DMS153 treated with DMSO at 0.1 percent for 48 hours (cell line): ENCODE measurements at regions not wholly inside any gene's neighbourhood (a gene's known extent, or its start where the extent isn't known, plus 50 kb on each side); places are given as distances from the start of the nearest gene placed in this dataset.
"Not testable (repeated sequence)": the region's sequence is repeated elsewhere in the genome, so short reads cannot be mapped to it uniquely, and the experiment has no call there.

Experiments
- DNase-seq: peaks from one replicate; lab custom pipeline; 2025; ENCODE audit not compliant: unreplicated experiment; lab: John Stamatoyannopoulos, UW

DNA sequence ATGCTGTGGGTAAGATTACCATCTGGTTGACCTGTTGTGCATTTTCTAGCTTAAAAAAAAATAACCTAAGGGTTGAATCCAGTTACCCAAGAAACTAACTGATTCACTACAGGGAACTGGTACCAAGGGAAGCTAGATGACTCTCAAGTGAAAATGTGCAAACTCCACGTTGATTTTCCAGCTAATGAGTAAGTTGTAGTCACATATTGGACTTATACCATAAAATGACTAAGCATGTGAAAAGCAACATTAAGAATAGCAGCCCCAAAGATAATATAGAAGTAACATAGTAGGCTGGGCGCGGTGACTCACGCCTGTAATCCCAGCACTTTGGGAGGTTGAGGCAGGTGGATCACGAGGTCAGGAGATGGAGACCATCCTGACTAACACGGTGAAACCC lies 270.9 kb downstream of the SPRY1 start:
- DNase-seq: no peak

GRCh38 chr4:123667991-123668390 lies 271.4 kb downstream of the SPRY1 start:
- DNase-seq: no peak

DNA sequence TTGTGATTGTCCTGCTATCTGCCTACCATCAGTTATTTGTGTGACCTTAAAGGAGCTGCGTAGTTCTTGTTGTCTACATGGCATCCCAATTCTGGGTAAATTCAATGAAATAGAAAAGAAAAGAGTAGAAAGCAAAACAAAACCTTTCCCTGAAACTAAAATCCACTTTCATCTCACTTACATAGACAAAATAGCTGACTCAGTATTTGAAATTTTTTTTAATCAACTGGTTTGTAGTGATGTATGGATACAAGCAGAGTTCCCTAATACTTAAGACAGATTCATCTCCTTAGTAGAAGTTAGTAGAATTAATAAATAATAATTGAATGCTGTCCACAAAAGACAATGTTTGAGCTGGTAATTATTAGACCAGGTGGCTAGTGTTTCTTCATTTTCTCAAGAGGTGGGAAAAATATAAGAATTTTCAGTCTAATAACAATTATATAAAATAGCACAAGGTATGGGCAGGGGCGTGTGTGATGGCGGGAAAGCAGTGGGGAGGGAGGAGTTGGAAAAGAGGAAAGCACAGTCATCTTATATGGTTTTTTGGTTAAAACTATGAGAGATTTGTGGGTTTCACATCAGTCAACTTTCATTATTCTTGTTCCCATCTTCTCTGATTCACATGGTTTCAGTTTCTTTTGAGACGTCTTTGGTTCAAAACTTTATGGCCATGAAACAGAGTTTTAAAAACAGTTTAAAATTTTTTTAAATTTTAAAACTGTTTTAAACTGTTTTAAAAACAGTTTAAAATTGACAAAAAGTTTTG lies 275.2 kb downstream of the SPRY1 start:
- no peak for DNase-seq

DNA sequence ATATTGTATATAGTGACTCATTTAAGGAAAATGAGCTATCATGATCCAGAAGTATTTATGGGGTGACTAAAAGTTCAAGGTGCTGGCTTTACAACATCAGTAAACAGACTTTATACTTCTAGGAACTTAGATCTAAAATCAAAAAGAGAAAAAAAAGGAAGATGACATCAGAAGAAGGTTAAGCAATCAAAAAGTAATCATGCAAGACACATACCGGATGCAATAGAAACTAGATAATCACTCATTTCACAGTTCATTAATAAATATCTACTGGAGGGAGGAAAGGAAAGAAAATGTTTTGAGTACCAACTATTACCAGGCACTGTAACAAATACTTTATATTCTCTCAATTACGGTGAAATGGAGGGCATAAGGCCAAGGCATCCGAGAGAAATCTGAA lies 276.4 kb downstream of the SPRY1 start:
- no peak for DNase-seq

- no peak for DNase-seq
These were observed 277.4 kb downstream of the SPRY1 start for GRCh38 chr4:123673971-123674370.

DNA sequence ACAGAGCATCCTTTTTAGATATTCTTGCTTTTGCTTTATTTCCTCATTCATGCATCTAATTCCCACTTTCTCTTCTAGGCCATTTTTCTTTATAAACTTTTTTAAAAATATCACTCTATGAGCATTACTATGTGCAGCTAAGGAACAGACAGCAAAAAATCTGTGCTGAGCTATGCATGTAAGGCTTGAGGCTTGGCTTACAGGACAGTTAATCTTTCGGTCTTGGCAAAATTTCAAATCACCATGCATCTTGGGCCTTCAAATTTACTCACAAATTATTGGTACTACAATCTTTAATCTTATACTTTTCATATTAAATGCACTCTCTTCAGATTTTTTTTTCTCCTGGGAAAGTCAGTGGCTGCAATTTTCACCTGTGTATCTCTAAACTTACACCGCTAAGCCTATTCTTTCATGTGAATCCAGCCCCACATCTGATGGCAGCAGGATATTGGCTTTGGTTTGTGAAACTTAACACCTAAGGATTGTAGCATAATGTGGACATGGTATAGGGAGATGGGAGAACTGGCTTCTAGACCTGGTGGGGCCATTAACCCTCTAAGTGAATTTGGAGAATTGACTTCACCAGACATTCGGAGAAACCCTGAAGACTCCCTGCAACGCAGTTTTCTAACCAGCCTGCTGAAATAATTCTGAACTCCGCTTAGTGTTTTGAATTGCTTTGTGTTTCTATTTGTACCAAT lies 278.3 kb downstream of the SPRY1 start:
- DNase-seq: no peak

DNA sequence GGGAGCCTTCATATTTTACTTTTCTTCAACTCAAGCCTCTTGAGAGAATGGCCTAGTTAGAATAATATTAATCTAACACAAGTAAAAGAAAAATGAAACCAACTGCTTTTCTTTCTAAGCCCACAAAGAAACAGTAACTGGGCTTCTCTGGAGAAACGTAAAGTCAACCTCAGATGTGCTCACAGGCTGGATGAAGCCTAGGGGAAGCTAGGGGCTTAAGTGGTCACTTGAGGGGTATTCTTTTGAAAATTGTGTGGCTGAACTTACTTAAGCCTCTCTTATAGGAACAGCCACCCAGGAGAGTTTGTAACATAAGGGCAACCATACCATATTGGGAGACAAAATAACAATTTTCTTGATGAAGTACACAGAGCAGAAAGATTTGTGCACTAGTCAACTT lies 279.0 kb downstream of the SPRY1 start:
- DNase-seq: no peak

DNA sequence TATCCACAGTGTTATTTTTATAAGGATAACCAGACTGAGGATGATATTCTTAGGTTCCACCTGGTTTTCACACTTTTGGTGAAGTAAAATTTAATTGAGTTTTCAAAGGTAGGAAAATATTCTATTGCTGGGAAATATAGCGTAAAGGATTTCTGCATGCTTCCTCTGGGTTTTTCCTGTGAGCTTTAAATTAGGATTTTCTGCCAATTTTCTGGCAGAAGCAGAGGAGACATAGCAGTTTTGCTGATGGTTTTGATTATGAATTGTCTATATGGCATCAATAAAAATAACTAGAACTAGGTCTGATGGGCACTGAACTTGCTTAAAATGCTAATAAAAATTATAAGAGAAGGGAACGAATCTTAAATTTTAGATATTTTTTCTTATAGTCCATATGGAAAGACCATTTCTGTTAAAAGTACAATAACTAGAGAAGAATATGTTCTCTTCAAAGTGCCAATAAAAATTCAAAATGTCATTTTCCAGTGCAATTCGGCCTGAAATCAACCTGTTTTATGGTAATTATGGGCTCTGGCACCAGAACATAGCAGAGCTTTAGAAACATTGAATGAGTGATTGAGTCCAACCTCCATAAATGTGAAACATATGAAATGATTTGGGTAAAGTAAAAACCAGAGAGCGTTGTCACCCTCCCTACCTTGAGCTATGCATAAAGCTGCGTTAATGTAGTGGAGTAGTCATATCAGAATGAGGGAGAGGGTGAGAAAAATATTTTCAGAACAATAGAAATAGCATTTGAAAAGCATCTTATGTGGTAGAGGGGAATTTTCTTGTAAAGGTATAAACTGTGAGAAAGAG lies 279.7 kb downstream of the SPRY1 start:
- DNase-seq: no peak

GRCh38 chr4:123676890-123677229 lies 280.3 kb downstream of the SPRY1 start:
- DNase-seq: no peak

DNA sequence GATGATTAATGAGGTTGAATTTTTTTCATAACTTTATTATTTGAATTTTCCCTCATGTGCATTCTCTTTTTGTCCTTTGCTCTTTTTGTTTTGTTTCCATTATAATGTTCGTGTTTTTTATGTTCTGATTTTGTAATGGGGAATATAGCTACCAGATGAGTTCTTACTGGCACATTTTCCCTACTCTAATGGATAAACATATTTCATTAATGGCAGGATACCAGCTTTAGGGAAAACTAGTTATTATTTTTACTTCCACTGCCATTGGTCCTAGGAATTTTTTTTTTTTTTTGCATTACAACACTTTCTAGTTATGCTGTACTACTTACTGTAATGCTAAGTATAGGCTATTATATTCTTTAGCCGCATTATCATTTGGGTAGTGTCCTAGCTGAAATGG lies 286.3 kb downstream of the SPRY1 start:
- DNase-seq: no peak

DNA sequence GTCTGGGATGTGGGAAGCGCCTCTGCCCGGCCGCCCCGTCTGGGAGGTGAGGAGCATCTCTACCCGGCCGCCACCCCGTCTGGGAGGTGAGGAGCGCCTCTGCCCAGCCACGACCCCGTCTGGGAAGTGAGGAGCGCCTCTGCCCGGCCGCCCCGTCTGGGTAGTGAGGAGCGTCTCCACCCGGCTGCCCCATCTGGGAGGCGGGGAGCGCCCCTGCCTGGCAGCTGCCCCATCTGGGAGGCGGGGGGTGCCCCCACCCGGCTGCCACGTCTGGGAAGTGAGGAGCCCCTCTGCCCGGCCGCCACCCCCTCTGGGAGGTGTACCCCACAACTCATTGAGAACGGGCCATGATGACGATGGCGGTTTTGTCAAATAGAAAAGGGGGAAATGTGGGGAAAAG lies 288.3 kb downstream of the SPRY1 start:
- DNase-seq: not testable (repeated sequence)

GRCh38 chr4:123695531-123695930 lies 298.9 kb downstream of the SPRY1 start:
- DNase-seq: not testable (repeated sequence)

DNA sequence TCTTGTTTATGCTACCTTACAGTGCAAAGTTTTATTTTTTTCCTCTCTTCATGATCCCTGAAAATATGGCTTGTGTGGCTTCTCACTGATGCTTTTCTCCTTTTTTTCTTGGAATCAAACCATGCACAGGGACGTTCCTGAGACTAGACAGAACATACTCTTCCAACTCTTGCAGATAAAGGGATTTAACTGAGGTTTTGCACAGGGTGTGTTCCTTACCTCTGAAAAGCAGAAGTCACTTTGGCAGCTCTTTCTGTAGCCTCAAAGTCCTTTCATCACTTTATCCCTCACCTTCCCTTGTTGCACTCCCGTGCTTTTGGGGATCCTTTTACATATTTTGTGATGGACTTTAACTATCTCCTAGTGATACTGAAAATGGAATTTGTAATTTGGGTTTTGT lies 300.1 kb downstream of the SPRY1 start:
- no peak for DNase-seq

DNA sequence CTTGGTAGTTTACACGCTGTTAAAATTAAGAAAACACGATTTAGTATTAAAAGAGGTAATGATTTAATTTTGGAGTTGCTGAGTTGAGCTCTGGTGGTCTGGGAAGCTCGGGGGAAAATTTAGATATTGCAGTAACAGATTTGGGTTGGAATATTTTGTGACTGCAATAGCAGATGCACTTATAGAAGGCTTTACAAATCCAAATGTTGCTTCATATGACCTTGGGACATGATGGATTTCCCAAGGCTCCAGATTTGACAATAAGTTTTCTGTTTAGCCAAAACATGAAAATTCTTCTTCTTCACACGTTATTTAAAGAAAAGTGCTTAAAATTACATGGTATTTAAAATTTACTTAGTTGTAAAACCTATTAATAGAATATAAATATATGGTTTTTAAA lies 302.0 kb downstream of the SPRY1 start:
- DNase-seq: no peak

- no peak for DNase-seq
These were observed 303.5 kb downstream of the SPRY1 start for GRCh38 chr4:123699880-123700771.

DNA sequence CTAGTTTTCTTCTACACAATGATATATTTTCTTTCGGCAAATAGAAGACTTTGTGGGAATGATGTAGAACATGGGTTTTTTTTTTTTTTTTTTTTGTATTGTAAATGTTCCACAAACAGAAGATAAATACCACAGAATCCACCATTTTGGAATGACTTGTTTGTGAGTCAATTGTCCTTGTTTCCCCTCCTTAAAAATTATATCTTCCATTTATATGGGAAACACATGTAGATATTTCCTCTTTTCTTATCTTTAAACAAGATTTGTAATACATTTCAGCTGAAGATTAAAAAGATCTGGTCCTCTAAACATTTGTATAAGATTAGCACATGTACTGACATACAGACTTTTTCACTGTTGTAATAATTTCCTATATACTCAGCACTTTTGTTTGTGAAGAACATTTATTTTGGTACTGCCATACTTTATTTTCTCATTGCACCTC lies 304.6 kb downstream of the SPRY1 start:
- no peak for DNase-seq

DNA sequence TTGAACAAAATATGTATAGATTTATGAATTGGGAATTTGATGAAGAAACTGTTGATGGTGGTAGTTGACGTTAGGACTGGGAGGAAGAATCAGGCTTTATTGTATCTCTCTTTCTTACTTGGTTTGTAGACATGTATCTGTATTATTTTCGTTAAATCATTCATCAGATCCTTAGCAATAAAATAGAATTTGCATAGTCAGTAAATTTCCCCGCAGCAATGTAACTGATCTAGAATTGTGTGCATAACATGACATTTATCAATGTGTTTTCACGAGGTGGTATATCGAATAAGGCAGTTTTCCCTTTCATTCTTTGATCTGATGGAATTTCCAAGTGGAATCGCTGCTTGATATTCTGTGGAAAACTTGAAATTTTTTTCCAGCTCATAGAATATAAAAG lies 308.8 kb downstream of the SPRY1 start:
- no peak for DNase-seq

DNA sequence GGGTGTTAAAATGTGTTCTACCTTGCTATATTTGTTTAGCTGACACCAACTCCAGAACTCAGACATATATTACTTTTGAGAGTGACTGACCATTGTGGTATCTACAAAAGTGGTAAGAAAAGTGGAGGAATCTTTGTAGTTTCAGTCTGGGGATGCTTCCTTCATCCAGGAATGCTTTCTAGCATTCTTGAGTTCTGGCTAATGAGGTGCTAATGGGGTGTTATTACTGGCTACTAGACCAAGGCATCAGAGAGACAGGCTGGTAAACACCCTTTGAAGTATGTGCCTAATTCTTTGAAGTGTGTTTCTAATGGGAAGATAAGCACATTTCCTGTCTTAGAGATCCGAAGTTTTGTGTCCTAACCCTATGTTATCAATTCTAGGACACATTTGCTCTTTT lies 310.4 kb downstream of the SPRY1 start:
- DNase-seq: no peak

GRCh38 chr4:123708902-123709301 lies 312.3 kb downstream of the SPRY1 start:
- no peak for DNase-seq

DNA sequence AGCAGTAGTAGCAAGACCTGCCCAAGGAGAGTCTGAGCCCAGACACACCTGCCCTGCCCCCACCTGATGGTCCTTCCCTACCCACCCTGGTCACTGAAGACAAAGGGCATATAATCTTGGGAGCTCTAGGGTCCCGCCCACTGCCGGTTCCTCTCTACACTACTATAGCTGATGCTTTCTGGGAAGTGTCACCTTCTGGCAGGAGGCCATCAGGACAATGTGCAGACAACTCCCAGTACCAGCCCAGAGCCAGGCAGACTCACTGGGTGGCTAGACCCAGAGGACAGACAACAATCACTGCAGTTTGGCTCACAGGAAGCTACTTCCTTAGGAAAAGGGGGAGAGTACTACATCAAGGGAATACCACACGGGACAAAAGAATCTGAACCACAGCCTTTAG lies 312.7 kb downstream of the SPRY1 start:
- no peak for DNase-seq

DNA sequence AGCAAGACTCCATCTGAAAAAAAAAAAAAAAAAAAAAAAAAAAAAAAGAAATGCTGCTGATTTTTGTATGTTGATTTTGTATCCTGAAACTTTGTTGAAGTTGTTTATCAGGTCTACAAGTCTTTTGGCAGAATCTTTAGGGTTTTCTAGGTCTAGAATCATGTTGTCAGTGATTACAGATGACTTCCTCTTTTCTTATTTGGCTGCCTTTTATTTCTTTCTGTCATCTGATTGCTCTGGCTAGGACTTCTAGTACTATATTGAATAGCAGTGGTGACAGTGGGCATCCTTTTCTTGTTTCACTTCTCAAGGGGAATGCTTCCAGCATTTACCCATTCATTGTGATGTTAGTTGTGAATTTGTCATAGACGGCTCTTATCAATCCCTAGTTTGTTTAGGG lies 334.4 kb downstream of the SPRY1 start:
- no peak for DNase-seq
